ENCODE measurements at regions not wholly inside any gene's neighbourhood (a gene's known extent, or its start where the extent isn't known, plus 50 kb on each side); places are given as distances from the start of the nearest gene placed in this dataset.

DNA sequence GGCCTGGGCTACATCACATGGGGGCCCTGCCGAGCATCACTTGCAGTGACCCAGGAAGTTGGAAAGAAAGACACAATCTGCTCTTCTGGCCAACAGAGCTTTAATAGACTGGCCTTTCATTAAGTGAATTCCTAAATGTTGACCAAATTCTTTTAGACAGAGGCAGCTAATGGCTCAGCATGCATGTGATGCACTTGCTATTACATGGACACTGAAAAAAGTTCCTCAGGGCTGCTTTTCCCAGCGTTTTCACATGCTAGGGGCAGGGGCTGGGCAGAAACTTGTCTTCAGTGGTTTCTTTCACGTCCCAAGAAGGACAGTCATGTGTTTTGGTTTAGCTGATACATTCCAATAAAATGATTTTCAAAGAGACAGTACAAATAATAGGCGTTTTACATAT lies 651.0 kb upstream of the SLC35B3 start:
- TF ChIP-seq ZNF350 (CRISPR knock-in tag; IDR thresholded peaks at IDR 0.05; ENCODE audit: borderline replicate concordance, low read depth) (no peak), ZNF460 (CRISPR knock-in tag; IDR thresholded peaks at IDR 0.05; ENCODE audit: borderline replicate concordance) (no peak), ZNF589 (CRISPR knock-in tag; conservative IDR thresholded peaks at IDR 0.05) (no peak), NR1H2 (CRISPR knock-in tag; IDR thresholded peaks at IDR 0.05; ENCODE audit: borderline replicate concordance, low read depth) (no peak), ZNF710 (CRISPR knock-in tag; IDR thresholded peaks at IDR 0.05; ENCODE audit: borderline replicate concordance) (no peak)
- TF ChIP-seq, protein P1, sequence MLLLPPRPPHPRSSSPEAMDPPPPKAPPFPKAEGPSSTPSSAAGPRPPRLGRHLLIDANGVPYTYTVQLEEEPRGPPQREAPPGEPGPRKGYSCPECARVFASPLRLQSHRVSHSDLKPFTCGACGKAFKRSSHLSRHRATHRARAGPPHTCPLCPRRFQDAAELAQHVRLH (CRISPR knock-in tag; IDR thresholded peaks at IDR 0.05; ENCODE audit: borderline replicate concordance, low read depth), result no peak
- TF ChIP-seq, protein P2, sequence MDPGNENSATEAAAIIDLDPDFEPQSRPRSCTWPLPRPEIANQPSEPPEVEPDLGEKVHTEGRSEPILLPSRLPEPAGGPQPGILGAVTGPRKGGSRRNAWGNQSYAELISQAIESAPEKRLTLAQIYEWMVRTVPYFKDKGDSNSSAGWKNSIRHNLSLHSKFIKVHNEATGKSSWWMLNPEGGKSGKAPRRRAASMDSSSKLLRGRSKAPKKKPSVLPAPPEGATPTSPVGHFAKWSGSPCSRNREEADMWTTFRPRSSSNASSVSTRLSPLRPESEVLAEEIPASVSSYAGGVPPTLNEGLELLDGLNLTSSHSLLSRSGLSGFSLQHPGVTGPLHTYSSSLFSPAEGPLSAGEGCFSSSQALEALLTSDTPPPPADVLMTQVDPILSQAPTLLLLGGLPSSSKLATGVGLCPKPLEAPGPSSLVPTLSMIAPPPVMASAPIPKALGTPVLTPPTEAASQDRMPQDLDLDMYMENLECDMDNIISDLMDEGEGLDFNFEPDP (CRISPR knock-in tag; conservative IDR thresholded peaks at IDR 0.05), result no peak

Measured in HepG2 (cell line).